ENCODE measurements at regions not wholly inside any gene's neighbourhood (a gene's known extent, or its start where the extent isn't known, plus 50 kb on each side); places are given as distances from the start of the nearest gene placed in this dataset.

DNA sequence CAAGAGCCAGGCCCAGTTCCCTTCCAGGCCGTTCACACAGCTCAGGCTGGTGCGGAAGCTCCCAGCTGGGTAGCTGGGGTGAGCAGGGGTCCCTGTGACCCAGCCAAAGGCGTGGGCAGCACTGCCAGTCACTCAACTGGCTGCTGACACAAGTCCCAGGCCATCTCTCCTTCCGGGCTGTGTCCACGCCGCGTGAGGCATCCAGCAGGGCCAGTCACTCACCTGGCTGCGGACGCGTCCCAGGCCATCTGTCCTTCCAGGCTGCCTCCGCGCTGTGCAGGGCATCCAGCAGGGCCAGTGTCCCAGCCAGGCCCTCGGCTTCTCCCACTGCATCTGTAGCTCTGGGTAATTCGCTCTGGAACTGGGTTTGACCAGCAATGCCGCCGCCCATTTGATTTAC lies 184.2 kb downstream of the BRD1 start:
- TF ChIP-seq, protein P1, sequence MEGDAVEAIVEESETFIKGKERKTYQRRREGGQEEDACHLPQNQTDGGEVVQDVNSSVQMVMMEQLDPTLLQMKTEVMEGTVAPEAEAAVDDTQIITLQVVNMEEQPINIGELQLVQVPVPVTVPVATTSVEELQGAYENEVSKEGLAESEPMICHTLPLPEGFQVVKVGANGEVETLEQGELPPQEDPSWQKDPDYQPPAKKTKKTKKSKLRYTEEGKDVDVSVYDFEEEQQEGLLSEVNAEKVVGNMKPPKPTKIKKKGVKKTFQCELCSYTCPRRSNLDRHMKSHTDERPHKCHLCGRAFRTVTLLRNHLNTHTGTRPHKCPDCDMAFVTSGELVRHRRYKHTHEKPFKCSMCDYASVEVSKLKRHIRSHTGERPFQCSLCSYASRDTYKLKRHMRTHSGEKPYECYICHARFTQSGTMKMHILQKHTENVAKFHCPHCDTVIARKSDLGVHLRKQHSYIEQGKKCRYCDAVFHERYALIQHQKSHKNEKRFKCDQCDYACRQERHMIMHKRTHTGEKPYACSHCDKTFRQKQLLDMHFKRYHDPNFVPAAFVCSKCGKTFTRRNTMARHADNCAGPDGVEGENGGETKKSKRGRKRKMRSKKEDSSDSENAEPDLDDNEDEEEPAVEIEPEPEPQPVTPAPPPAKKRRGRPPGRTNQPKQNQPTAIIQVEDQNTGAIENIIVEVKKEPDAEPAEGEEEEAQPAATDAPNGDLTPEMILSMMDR (IDR thresholded peaks at IDR 0.05): no peak
- TF ChIP-seq POLR2A (IDR thresholded peaks at IDR 0.05): no peak
